Astrocyte of the spinal cord (primary cell): ENCODE measurements at regions not wholly inside any gene's neighbourhood (a gene's known extent, or its start where the extent isn't known, plus 50 kb on each side); places are given as distances from the start of the nearest gene placed in this dataset.
A peak's percentile ranks its signal among the peaks of the same experiment; 100 is the strongest.

ENCODE experiments used
- DNase-seq: peaks from one replicate; pipeline ENCODE4 v3.0.0; 2011; ENCODE audit warnings: low read depth, low spot score
- H3K4me3 ChIP-seq: 2 replicates; pipeline ENCODE4 v1.5.1; 2011; ENCODE audit warnings: low read depth, mild to moderate bottlenecking, low read length, moderate library complexity
- CTCF ChIP-seq: IDR thresholded peaks from 2 replicates; pipeline ENCODE4 v1.5.1; 2012; ENCODE audit warnings: low read depth, mild to moderate bottlenecking, low read length, inconsistent platforms
- in situ Hi-C: cut with HindIII; loops from 2 replicates; pipeline ENCODE4 v1.10.0; 2017; ENCODE audit warnings: low sequenced_read_pairs

GRCh38 chr12:102781117-102781516 is 135.9 kb downstream of the PAH start:
- DNase-seq, result no peak
- no peak overlapping the region for H3K4me3 ChIP-seq
- in situ Hi-C loops, result no loop called here
- no peak for TF ChIP-seq CTCF

- DNase-seq, result no peak
- TF ChIP-seq CTCF, result no peak
- in situ Hi-C loops, result no loop called here
- no peak overlapping the region for H3K4me3 ChIP-seq
Observed at GRCh38 chr12:102776041-102776440, 141.0 kb downstream of the PAH start.

- H3K4me3 ChIP-seq, result no peak overlapping the region
- in situ Hi-C loops, result no loop called here
- TF ChIP-seq CTCF, result peak; percentile 73
- DNase-seq, result peak; percentile 57
Observed at GRCh38 chr12:102769323-102769916, 147.6 kb downstream of the PAH start.

GRCh38 chr12:102766961-102767360 is 150.1 kb downstream of the PAH start:
- DNase-seq, result no peak
- in situ Hi-C loops, result no loop called here
- TF ChIP-seq CTCF, result no peak
- no peak overlapping the region for H3K4me3 ChIP-seq

- TF ChIP-seq CTCF, result no peak
- no peak overlapping the region for H3K4me3 ChIP-seq
- in situ Hi-C loops, result no loop called here
- DNase-seq, result peak; percentile 68
Observed at GRCh38 chr12:102765736-102766135, 151.3 kb downstream of the PAH start.

GRCh38 chr12:102763471-102763870 is 153.6 kb downstream of the PAH start:
- no peak for DNase-seq
- H3K4me3 ChIP-seq, result no peak overlapping the region
- TF ChIP-seq CTCF, result no peak
- in situ Hi-C loops, result no loop called here

- H3K4me3 ChIP-seq, result no peak overlapping the region
- in situ Hi-C loops, result no loop called here
- TF ChIP-seq CTCF, result no peak
- no peak for DNase-seq
Observed at GRCh38 chr12:102763061-102763460, 154.0 kb downstream of the PAH start.
